Ishikawa (cell line): ENCODE measurements at regions not wholly inside any gene's neighbourhood (a gene's known extent, or its start where the extent isn't known, plus 50 kb on each side); places are given as distances from the start of the nearest gene placed in this dataset.

Experiments
- CEBPB ChIP-seq: IDR thresholded peaks from 2 replicates; pipeline ENCODE4 v1.6.1; 2012
- CREB1 ChIP-seq: IDR thresholded peaks from 2 replicates; pipeline ENCODE4 v1.6.1; 2012; ENCODE audit warnings: low read depth
- EGR1 ChIP-seq: IDR thresholded peaks from 2 replicates; pipeline ENCODE4 v1.6.1; 2012
- EP300 ChIP-seq: IDR thresholded peaks from 2 replicates; pipeline ENCODE4 v1.6.1; 2012; ENCODE audit warnings: borderline replicate concordance
- FOXM1 ChIP-seq: IDR thresholded peaks from 2 replicates; pipeline ENCODE4 v1.6.1; 2012; ENCODE audit warnings: low read depth, borderline replicate concordance
- MAX ChIP-seq: IDR thresholded peaks from 2 replicates; pipeline ENCODE4 v1.6.1; 2012
- NFIC ChIP-seq: IDR thresholded peaks from 2 replicates; pipeline ENCODE4 v1.6.1; 2012
- RAD21 ChIP-seq: IDR thresholded peaks from 2 replicates; pipeline ENCODE4 v1.6.1; 2012; ENCODE audit warnings: low read depth
- REST ChIP-seq: IDR thresholded peaks from 2 replicates; pipeline ENCODE4 v1.6.1; 2012; ENCODE audit warnings: low read depth, mild to moderate bottlenecking
- TAF1 ChIP-seq: IDR thresholded peaks from 2 replicates; pipeline ENCODE4 v1.6.1; 2012; ENCODE audit warnings: low read depth, mild to moderate bottlenecking
- TCF12 ChIP-seq: IDR thresholded peaks from 2 replicates; pipeline ENCODE4 v1.6.1; 2012; ENCODE audit warnings: low read depth
- TEAD4 ChIP-seq: IDR thresholded peaks from 2 replicates; pipeline ENCODE4 v1.6.1; 2012
- USF1 ChIP-seq: IDR thresholded peaks from 2 replicates; pipeline ENCODE4 v1.6.1; 2012
- YY1 ChIP-seq: IDR thresholded peaks from 2 replicates; pipeline ENCODE4 v1.6.1; 2012; ENCODE audit warnings: low read depth
- ZBTB7A ChIP-seq: IDR thresholded peaks from 2 replicates; pipeline ENCODE4 v1.6.1; 2012; ENCODE audit warnings: low read depth

- TF ChIP-seq YY1 (no peak), TAF1 (no peak), ZBTB7A (no peak), EP300 (no peak), TCF12 (no peak), FOXM1 (no peak), EGR1 (no peak), NFIC (no peak), USF1 (no peak), TEAD4 (no peak)
Observed at GRCh38 chr18:51655327-51655698, 457.8 kb upstream of the MEX3C start.

GRCh38 chr18:51656249-51656648 lies 458.8 kb upstream of the MEX3C start:
- TF ChIP-seq REST (no peak), USF1 (no peak)

GRCh38 chr18:51658436-51658835 lies 461.0 kb upstream of the MEX3C start:
- no peak for TF ChIP-seq FOXM1
- TF ChIP-seq REST: no peak
- TF ChIP-seq CEBPB: no peak
- TF ChIP-seq EP300: no peak
- TF ChIP-seq TAF1: no peak
- TF ChIP-seq ZBTB7A: no peak
- no peak for TF ChIP-seq MAX
- TF ChIP-seq EGR1: no peak
- TF ChIP-seq USF1: no peak
- TF ChIP-seq NFIC: no peak
- TF ChIP-seq CREB1: no peak
- no peak for TF ChIP-seq TEAD4
- no peak for TF ChIP-seq RAD21
- TF ChIP-seq YY1: no peak
- no peak for TF ChIP-seq TCF12

- no peak for TF ChIP-seq RAD21
- no peak for TF ChIP-seq EP300
- no peak for TF ChIP-seq TEAD4
- TF ChIP-seq TAF1: no peak
- TF ChIP-seq NFIC: no peak
- TF ChIP-seq CEBPB: no peak
- no peak for TF ChIP-seq FOXM1
- no peak for TF ChIP-seq YY1
- TF ChIP-seq MAX: no peak
- TF ChIP-seq ZBTB7A: no peak
Observed at GRCh38 chr18:51659781-51660180, 462.3 kb upstream of the MEX3C start.

- TF ChIP-seq USF1: no peak
- no peak for TF ChIP-seq TAF1
- no peak for TF ChIP-seq TEAD4
- TF ChIP-seq TCF12: no peak
- TF ChIP-seq FOXM1: no peak
- TF ChIP-seq NFIC: no peak
- no peak for TF ChIP-seq CREB1
- no peak for TF ChIP-seq ZBTB7A
- TF ChIP-seq EP300: no peak
Observed at GRCh38 chr18:51660188-51660715, 462.8 kb upstream of the MEX3C start.

GRCh38 chr18:51664236-51664635 lies 466.8 kb upstream of the MEX3C start:
- no peak for TF ChIP-seq EP300
- TF ChIP-seq RAD21: no peak
- TF ChIP-seq USF1: no peak
- no peak for TF ChIP-seq CREB1
- TF ChIP-seq TEAD4: no peak
- no peak for TF ChIP-seq NFIC
- no peak for TF ChIP-seq CEBPB
- TF ChIP-seq EGR1: no peak
- no peak for TF ChIP-seq FOXM1
- TF ChIP-seq REST: no peak
- no peak for TF ChIP-seq YY1
- no peak for TF ChIP-seq MAX
- TF ChIP-seq TAF1: no peak
